H9 (cell line): ENCODE measurements at regions not wholly inside any gene's neighbourhood (a gene's known extent, or its start where the extent isn't known, plus 50 kb on each side); places are given as distances from the start of the nearest gene placed in this dataset.

ENCODE experiments used
- DNase-seq: peaks from one replicate; pipeline ENCODE4 v3.0.0-alpha.2; 2017
- H2AFZ ChIP-seq: one replicate; pipeline ENCODE4 v1.6.1; 2013; ENCODE audit warnings: mild to moderate bottlenecking, low read length, control low read depth, moderate library complexity
- H2AK5ac ChIP-seq: 2 replicates; pipeline ENCODE4 v1.6.1; 2013; ENCODE audit warnings: low read length, control low read depth, mixed read lengths; ENCODE audit not compliant: insufficient read length
- H2BK120ac ChIP-seq: one replicate; pipeline ENCODE4 v1.6.1; 2013; ENCODE audit warnings: low read depth, mild to moderate bottlenecking, low read length, control low read depth, inconsistent platforms; ENCODE audit not compliant: poor library complexity, severe bottlenecking
- H2BK12ac ChIP-seq: 2 replicates; pipeline ENCODE4 v1.6.1; 2013; ENCODE audit warnings: low read length, control low read depth, mixed read lengths, low read depth; ENCODE audit not compliant: insufficient read length
- H2BK15ac ChIP-seq: 2 replicates; pipeline ENCODE4 v1.6.1; 2013; ENCODE audit warnings: low read depth, low read length, control low read depth
- H2BK20ac ChIP-seq: one replicate; pipeline ENCODE4 v1.6.1; 2013; ENCODE audit warnings: low read depth, mild to moderate bottlenecking, low read length, control low read depth, inconsistent platforms; ENCODE audit not compliant: poor library complexity, severe bottlenecking
- H2BK5ac ChIP-seq: 2 replicates; pipeline ENCODE4 v1.6.1; 2013; ENCODE audit warnings: low read length, control low read depth, mixed read lengths; ENCODE audit not compliant: insufficient read length
- H3K14ac ChIP-seq: 2 replicates; pipeline ENCODE4 v1.6.1; 2013; ENCODE audit warnings: low read length, control low read depth; ENCODE audit not compliant: insufficient read depth
- H3K18ac ChIP-seq: 2 replicates; pipeline ENCODE4 v1.6.1; 2013; ENCODE audit warnings: low read depth, mild to moderate bottlenecking, mixed read lengths, low read length, control low read depth; ENCODE audit not compliant: insufficient read length
- H3K23ac ChIP-seq: 2 replicates; pipeline ENCODE4 v1.6.1; 2013; ENCODE audit warnings: low read length, control low read depth, mixed read lengths, low read depth; ENCODE audit not compliant: insufficient read length
- H3K23me2 ChIP-seq: 2 replicates; pipeline ENCODE4 v1.6.1; 2013; ENCODE audit warnings: low read depth, mild to moderate bottlenecking, mixed read lengths, low read length, control low read depth; ENCODE audit not compliant: insufficient read length, poor library complexity, severe bottlenecking
- H3K27ac ChIP-seq: 2 replicates; pipeline ENCODE4 v1.5.1; 2013; ENCODE audit warnings: low read length, control low read depth, mixed read lengths, low read depth; ENCODE audit not compliant: insufficient read length
- H3K27me3 ChIP-seq: 2 replicates; pipeline ENCODE4 v1.6.1; 2013; ENCODE audit warnings: low read length, control low read depth, inconsistent platforms; ENCODE audit not compliant: insufficient read depth
- H3K4ac ChIP-seq: 2 replicates; pipeline ENCODE4 v1.6.1; 2013; ENCODE audit warnings: low read depth, mild to moderate bottlenecking, control low read depth, inconsistent platforms, low read length, moderate library complexity
- H3K4me1 ChIP-seq: 2 replicates; pipeline ENCODE4 v1.6.1; 2013; ENCODE audit warnings: low read length, control low read depth, inconsistent platforms; ENCODE audit not compliant: insufficient read depth
- H3K4me2 ChIP-seq: 2 replicates; pipeline ENCODE4 v1.6.1; 2013; ENCODE audit warnings: low read length, control low read depth, mixed read lengths; ENCODE audit not compliant: insufficient read length, insufficient read depth
- H3K56ac ChIP-seq: 2 replicates; pipeline ENCODE4 v1.6.1; 2013; ENCODE audit warnings: low read depth, mild to moderate bottlenecking, mixed read lengths, low read length, control low read depth; ENCODE audit not compliant: insufficient read length
- H3K79me1 ChIP-seq: 2 replicates; pipeline ENCODE4 v1.6.1; 2013; ENCODE audit warnings: low read depth, mild to moderate bottlenecking, moderate library complexity, low read length, control low read depth, inconsistent platforms; ENCODE audit not compliant: insufficient read depth, poor library complexity, severe bottlenecking
- H3K79me2 ChIP-seq: 2 replicates; pipeline ENCODE4 v1.6.1; 2013; ENCODE audit warnings: low read length, control low read depth, inconsistent platforms; ENCODE audit not compliant: insufficient read depth
- H3K9ac ChIP-seq: 2 replicates; pipeline ENCODE4 v1.6.1; 2013; ENCODE audit warnings: low read length, control low read depth, mixed read lengths; ENCODE audit not compliant: insufficient read length; ENCODE audit errors: extremely low read depth
- H3K9me3 ChIP-seq: one replicate; pipeline ENCODE4 v1.6.1; 2013; ENCODE audit warnings: low read depth, low read length, inconsistent platforms; ENCODE audit not compliant: control insufficient read depth
- H3T11ph ChIP-seq: one replicate; pipeline ENCODE4 v1.6.1; 2013; ENCODE audit warnings: mild to moderate bottlenecking, low read length, control low read depth, inconsistent platforms
- H4K20me1 ChIP-seq: one replicate; pipeline ENCODE4 v1.6.1; 2013; ENCODE audit not compliant: control insufficient read depth, insufficient read length, insufficient read depth
- H4K5ac ChIP-seq: 2 replicates; pipeline ENCODE4 v1.6.1; 2013; ENCODE audit warnings: low read depth, mild to moderate bottlenecking, mixed read lengths, low read length, control low read depth; ENCODE audit not compliant: insufficient read length
- H4K8ac ChIP-seq: replicated peaks from 2 replicates; pipeline ENCODE4 v1.6.1; 2013; ENCODE audit warnings: low read length, control low read depth, mixed read lengths, low read depth; ENCODE audit not compliant: insufficient read length
- H4K91ac ChIP-seq: 2 replicates; pipeline ENCODE4 v1.6.1; 2013; ENCODE audit warnings: low read depth, mild to moderate bottlenecking, moderate library complexity, mixed read lengths, low read length, control low read depth; ENCODE audit not compliant: insufficient read length
- H3K27ac Mint-ChIP-seq, 3 experiments: 2 replicates in 2 of 3; 3 replicates in 1 of 3; pipeline ENCODE4 v1.8.0; 2020 to 2021; ENCODE audit warnings: mixed read lengths in 3 of 3, mild to moderate bottlenecking in 1 of 3, moderate library complexity in 1 of 3
- H3K27me3 Mint-ChIP-seq: 2 replicates; pipeline ENCODE4 v1.8.0; 2021; ENCODE audit warnings: low read depth, mild to moderate bottlenecking, moderate library complexity, mixed read lengths
- H3K36me3 Mint-ChIP-seq, 3 experiments: 2 replicates in 2 of 3; 3 replicates in 1 of 3; pipeline ENCODE4 v1.8.0; 2020 to 2021; ENCODE audit warnings: low read depth in 3 of 3, mixed read lengths in 3 of 3; ENCODE audit not compliant: insufficient read depth in 1 of 3
- H3K4me1 Mint-ChIP-seq, 2 experiments: 2 replicates each; pipeline ENCODE4 v1.8.0; 2020; ENCODE audit warnings: mixed read lengths in 2 of 2
- H3K4me3 Mint-ChIP-seq, 2 experiments: 2 replicates in 1 of 2; 3 replicates in 1 of 2; pipeline ENCODE4 v1.8.0; 2020 to 2021; ENCODE audit warnings: mild to moderate bottlenecking in 2 of 2, mixed read lengths in 2 of 2, moderate library complexity in 1 of 2
- H3K9me3 Mint-ChIP-seq, 2 experiments: 2 replicates in 1 of 2; 3 replicates in 1 of 2; pipeline ENCODE4 v1.8.0; 2020; ENCODE audit warnings: mild to moderate bottlenecking in 2 of 2, mixed read lengths in 2 of 2, moderate library complexity in 1 of 2
- CTCF ChIP-seq: fragments of 200-600 bp; sonication (generic); conservative IDR thresholded peaks from 3 replicates; pipeline ENCODE4 v1.8.0; 2021; ENCODE audit warnings: antibody characterized with exemption, mild to moderate bottlenecking
- WGBS: extraction: QIAGEN DNeasy Blood & Tissue Kit; methylation state at CpG from one replicate; pipeline ENCODE4 v1.1.7; 2013; ENCODE audit warnings: missing lambda C conversion rate, low lambda C conversion rate, mixed read lengths; ENCODE audit not compliant: insufficient read length; ENCODE audit errors: extremely low coverage; 5-methylcytosine and 5-hydroxymethylcytosine counted together

GRCh38 chr11:64500176-64501013 is 55.3 kb upstream of the SLC22A11 start:
- no peaks in the 10 kb centered on the region; a peak in 2 of 5 replicates for H3K9me3 Mint-ChIP-seq
- Histone ChIP-seq H3K27me3 (no peaks in the 10 kb centered on the region), H4K91ac (no peak overlapping the region), H3K79me2 (no peaks in the 10 kb centered on the region), H3K79me1 (no peaks in the 10 kb centered on the region), H4K20me1 (no peaks in the 10 kb centered on the region), H3K27ac (no peak overlapping the region), H3K4me2 (no peak overlapping the region), H2AK5ac (no peak overlapping the region), H3K4me1 (no peaks in the 10 kb centered on the region), H2AFZ (no peak overlapping the region), H4K5ac (no peak overlapping the region), H2BK15ac (no peak overlapping the region), H3K4ac (no peak overlapping the region), H3K9me3 (no peaks in the 10 kb centered on the region), H3K18ac (no peak overlapping the region), H3K23ac (no peak overlapping the region), H2BK120ac (no peak overlapping the region), H3K56ac (no peak overlapping the region), H3K9ac (no peak overlapping the region), H4K8ac (no peak overlapping the region), H2BK20ac (no peak overlapping the region), H2BK5ac (no peak overlapping the region), H3K23me2 (no peaks in the 10 kb centered on the region), H2BK12ac (no peak overlapping the region), H3T11ph (no peak overlapping the region), H3K14ac (no peak overlapping the region)
- no peaks in the 10 kb centered on the region for H3K36me3 Mint-ChIP-seq
- no peak for TF ChIP-seq CTCF
- no peak for DNase-seq
- no CpG with 5 or more reads among the region's 28 CpGs for WGBS
- no peak overlapping the region for H3K27ac Mint-ChIP-seq
- H3K27me3 Mint-ChIP-seq: peaks cover 32% of the 10 kb centered on the region
- H3K4me1 Mint-ChIP-seq: no peaks in the 10 kb centered on the region
- no peak overlapping the region for H3K4me3 Mint-ChIP-seq
